ENCODE measurements at regions not wholly inside any gene's neighbourhood (a gene's known extent, or its start where the extent isn't known, plus 50 kb on each side); places are given as distances from the start of the nearest gene placed in this dataset.
"Not testable (repeated sequence)": the region's sequence is repeated elsewhere in the genome, so short reads cannot be mapped to it uniquely, and the experiment has no call there.

- TF ChIP-seq CTCF (IDR thresholded peaks at IDR 0.05 in 8 of 11, conservative IDR thresholded peaks at IDR 0.05 in 3 of 11); POLR2A (IDR thresholded peaks at IDR 0.05); POLR2AphosphoS5 (IDR thresholded peaks at IDR 0.05): not testable (repeated sequence)
Measured at GRCh38 chr7:57241236-57241635, 109.0 kb upstream of the ZNF479 start.
